ENCODE measurements at regions not wholly inside any gene's neighbourhood (a gene's known extent, or its start where the extent isn't known, plus 50 kb on each side); places are given as distances from the start of the nearest gene placed in this dataset.

- no peak for DNase-seq (ENCODE audit: low read depth in 2 of 2)
Measured at GRCh38 chr2:38203446-38203810, 127.5 kb upstream of the CYP1B1 start.

DNA sequence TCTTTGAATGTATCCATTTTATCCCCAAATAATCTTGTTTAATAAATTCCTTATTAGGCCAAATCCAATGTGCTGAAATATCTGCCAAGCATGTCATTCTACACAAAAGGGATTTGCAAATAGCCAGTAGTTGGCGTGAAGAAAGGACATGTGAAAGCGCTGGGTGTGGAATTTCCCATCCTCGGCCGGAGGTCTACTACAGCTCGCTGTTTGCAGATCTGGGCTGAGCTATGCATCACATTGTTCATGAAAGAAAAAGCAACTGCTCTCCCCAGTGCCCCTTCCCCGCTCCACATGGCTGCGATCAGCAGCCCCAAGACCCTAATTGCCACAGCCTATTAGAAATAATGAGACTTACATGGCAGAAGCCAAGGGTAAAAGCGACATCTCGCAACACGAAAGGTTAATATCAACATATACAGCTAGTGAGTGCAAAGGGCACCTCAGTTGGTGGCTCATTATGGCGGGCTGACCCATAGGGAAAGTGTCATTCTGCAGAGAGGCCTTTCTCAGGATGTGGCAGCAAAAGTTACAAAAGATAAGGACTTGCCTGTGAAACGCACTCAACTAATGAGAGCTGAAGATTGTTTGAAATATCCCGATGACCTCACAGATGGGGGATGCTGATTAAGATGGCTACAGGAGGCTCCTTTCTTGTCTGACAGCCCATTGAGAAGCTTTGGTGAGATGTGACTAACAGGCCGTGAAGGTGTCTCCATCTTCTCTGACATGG, 126.9 kb upstream of the CYP1B1 start:
- DNase-seq (ENCODE audit: low read depth in 2 of 2), result no peak

DNA sequence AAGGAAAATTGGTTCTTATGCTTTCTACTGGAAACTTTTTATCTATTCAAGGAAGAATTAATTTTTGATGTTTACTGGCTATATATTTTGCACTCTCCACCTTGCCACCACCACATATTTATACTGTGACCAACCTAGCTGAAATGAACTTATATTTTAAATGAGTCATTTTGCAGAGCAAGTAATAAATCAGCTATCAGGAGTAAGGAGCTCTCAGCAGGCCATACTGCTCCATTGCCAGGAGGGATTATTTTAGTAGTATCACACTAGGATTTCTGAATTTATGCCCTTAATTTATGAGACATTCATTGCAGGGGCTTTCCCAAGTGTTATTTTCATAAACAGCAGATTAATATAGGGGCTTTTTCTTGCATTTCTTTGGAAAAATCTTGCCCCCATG, 125.8 kb upstream of the CYP1B1 start:
- peak in 1 of 2 experiments; percentile 60 for DNase-seq (ENCODE audit: low read depth in 2 of 2)

- peak; percentile 75 to 77 for DNase-seq (ENCODE audit: low read depth in 2 of 2)
Measured at GRCh38 chr2:38200598-38200997, 124.6 kb upstream of the CYP1B1 start.

GRCh38 chr2:38199127-38199526, 123.2 kb upstream of the CYP1B1 start:
- DNase-seq (ENCODE audit: low read depth in 2 of 2), result no peak

DNA sequence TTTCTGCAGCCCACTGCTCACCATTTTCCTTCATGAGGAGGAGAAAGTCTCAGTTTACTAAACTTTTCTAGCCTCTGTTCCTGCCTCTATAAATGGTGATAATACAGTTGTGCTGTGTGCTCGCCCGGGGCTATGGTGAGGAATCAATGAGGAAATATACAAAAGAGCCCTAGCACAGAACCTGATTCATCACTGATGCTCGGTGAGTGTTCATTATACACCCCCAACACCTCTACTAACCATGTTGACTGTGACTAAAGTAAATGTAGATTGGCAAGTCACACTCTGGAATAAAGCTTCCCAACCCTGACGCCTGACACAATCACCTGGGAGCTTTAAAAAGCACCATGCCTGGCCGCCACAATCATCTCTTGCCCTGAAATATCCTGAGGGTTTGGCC, 118.8 kb upstream of the CYP1B1 start:
- DNase-seq (ENCODE audit: low read depth in 2 of 2), result no peak

- DNase-seq (ENCODE audit: low read depth in 2 of 2), result no peak
Measured at GRCh38 chr2:38192976-38193375, 117.0 kb upstream of the CYP1B1 start.

DNA sequence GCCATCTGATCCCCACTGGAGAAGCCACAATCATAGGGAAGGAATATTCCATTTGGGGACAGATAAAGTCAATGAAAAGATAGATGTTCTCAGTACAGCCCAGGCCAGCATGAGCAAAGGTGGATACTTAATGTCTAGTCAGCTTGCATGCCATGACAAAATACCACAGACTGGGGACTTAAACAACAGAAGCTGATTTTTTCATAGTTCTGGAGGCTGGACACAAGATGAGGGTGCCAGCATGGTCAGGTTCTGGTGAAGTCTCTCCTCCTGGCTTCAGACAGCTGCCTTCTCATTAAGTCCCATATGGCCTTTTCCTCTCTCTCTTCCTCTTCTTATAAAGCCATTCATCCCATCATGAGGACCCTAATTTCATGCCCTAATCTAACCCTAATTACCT, 116.1 kb upstream of the CYP1B1 start:
- DNase-seq (ENCODE audit: low read depth in 2 of 2), result no peak

- no peak for DNase-seq (ENCODE audit: low read depth in 2 of 2)
Measured at GRCh38 chr2:38191516-38191915, 115.6 kb upstream of the CYP1B1 start.

- peak; percentile 92 for DNase-seq (ENCODE audit: low read depth in 2 of 2)
Measured at GRCh38 chr2:38190542-38191218, 114.7 kb upstream of the CYP1B1 start.

- DNase-seq (ENCODE audit: low read depth in 2 of 2), result no peak
Measured at GRCh38 chr2:38187541-38188011, 111.6 kb upstream of the CYP1B1 start.

DNA sequence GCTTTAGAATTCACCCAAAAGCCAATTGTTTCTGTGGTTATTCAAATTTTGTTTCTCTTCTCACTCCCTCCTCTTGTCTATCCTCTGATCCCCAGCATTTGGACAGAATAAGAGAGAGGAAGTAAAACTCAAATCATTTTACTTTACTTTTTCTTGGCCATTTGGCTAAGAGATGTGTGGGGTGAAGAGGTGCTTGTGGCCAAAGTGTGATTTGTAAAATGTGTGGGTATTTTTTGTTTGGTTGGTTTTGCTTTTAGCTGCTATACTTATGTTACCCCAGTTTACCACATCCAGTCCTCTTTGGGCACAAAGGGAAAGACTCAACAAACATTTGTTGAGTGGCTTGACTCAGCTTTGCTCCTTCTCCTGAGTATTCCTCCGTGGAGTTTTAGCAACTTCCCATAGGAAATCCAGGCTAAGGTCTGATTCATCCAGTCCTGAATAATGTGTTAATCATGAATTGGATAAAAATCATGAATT, 109.1 kb upstream of the CYP1B1 start:
- DNase-seq (ENCODE audit: low read depth in 2 of 2), result no peak

- no peak for DNase-seq (ENCODE audit: low read depth in 2 of 2)
Measured at GRCh38 chr2:38182492-38183003, 106.6 kb upstream of the CYP1B1 start.

GRCh38 chr2:38181806-38182491, 106.0 kb upstream of the CYP1B1 start:
- no peak for DNase-seq (ENCODE audit: low read depth in 2 of 2)

- no peak for DNase-seq (ENCODE audit: low read depth in 2 of 2)
Measured at GRCh38 chr2:38180754-38181153, 104.8 kb upstream of the CYP1B1 start.

DNA sequence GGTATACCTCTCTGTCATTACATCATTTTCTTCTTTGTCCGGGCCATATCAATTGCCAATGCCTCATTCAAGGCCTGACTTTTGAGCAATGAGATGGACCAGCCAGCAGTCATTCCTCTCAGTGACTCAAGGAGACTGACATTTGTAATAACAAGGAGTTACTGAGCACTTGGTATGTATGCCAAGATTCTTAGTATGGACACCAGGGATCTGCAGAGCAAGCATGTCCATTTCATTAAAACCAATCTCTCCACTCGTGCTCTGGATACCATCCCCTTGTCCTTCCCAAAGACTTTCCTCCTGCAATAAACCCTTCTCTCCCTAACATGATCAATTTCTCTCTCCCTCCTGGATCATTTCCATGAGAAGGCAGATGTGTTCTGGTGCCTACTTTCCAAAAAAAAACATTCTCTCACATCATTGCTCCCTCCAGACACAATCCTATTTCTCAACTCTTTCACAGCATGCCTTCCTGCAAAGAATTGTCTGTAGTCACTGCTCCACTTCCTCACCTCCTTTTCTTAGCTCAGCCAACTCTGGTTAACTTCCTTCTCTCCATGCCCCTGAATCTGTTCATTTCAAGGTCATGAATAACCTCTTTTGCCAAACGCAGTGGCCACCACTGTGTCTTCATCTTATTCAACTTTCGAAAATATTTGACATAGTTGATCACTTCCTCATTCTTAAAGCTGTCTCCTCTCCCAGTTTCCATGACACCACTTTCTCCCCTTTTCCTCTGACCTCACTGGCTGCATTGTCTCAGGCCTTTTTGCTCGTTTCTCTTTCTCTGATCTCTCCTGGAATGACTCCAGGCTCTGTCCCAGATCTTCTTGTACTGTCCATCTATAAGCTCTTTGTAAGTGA, 102.8 kb upstream of the CYP1B1 start:
- DNase-seq (ENCODE audit: low read depth in 2 of 2), result peak; percentile 59

DNA sequence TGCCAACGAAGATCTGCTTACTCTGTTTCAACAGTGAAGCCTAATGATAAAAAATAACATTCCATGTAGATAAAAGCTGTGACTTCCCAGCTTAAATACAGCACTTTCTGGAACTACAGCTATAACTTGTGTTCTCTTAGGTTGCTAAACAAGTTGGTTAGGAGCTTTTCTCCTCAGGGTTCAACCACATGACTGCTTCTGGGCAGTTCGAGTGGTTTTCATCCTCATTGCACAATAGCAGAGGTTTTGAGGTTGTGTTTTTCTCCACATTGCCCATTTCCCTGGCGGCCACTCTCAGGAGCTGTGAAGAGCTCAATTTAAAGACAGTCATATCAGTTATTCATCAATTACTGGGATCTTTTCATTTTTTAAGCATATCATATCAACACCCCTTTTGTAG, 102.2 kb upstream of the CYP1B1 start:
- no peak for DNase-seq (ENCODE audit: low read depth in 2 of 2)

DNA sequence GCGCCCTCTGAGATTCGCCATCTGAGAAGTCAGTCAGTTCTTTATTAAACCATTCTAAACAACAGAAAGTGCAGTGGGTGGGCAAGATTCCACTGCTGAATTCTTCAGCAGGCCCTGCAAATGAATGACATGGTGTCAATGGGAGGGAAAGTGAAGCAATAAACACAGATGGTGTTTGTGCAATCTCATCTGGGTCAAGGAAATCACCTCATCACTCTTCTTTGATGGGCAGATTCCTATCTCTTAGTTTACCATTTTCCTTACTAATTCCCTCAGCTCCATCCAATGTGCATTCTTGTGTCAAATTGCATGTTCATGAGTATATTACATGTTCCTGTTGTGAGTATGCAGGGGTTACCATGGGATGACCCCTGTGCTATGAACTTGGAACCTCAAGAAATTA, 100.7 kb upstream of the CYP1B1 start:
- DNase-seq (ENCODE audit: low read depth in 2 of 2), result peak; percentile 90

- DNase-seq (ENCODE audit: low read depth in 2 of 2), result peak; percentile 98
Measured at GRCh38 chr2:38174646-38175423, 98.9 kb upstream of the CYP1B1 start.

DNA sequence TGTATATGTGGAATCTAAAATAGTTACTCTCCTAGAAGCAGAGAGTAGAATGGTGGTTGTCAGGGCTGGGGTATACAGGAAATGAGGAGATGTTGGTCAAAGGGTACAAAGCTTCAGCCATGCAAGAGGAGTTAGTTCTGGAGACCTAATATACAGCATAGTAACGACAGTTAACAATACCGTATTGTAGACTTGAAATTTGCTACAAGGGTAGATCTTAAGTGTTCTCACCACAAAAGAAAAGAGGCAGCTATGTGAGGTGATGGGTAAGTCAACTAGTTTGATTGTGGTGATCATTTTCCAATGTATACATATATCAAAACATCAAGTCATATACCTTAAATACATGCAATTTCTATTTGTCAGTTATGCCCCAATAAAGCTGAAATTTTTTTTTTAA, 98.2 kb upstream of the CYP1B1 start:
- DNase-seq (ENCODE audit: low read depth in 2 of 2), result no peak

GRCh38 chr2:38173683-38174082, 97.7 kb upstream of the CYP1B1 start:
- no peak for DNase-seq (ENCODE audit: low read depth in 2 of 2)
